ENCODE measurements at regions not wholly inside any gene's neighbourhood (a gene's known extent, or its start where the extent isn't known, plus 50 kb on each side); places are given as distances from the start of the nearest gene placed in this dataset.
A peak's percentile ranks its signal among the peaks of the same experiment; 100 is the strongest.
"Not testable (repeated sequence)": the region's sequence is repeated elsewhere in the genome, so short reads cannot be mapped to it uniquely, and the experiment has no call there.

DNA sequence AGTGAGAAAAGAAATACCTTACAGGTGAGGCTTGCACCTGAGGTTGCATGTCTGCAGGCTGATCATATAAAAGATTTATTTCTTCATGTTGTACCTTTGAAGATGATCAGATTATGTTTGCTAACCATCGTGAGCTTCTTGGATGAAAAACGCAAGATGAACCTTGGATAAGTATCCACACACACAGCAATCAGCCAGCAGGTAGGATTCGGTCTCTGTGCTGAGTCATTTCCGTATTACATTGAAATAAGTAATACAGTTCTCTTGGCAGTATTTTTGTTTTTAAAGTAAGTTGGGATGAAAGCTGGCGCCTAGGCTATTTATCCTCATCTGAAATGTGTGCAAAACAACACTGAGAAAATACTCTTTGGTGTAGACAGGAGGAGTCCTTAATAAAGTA, 109.0 kb upstream of the PRKCQ start:
- no peak for ATAC-seq
- Histone ChIP-seq H3K4me3 (no peak overlapping the region), H3K27ac (no peak overlapping the region), H3K4me1 (no peaks in the 10 kb centered on the region), H3K36me3 (no peaks in the 10 kb centered on the region), H3K9me3 (no peaks in the 10 kb centered on the region), H3K27me3 (peaks cover 0 to 6% (median 0%) of the 10 kb centered on the region in 9 donors)
- intact Hi-C loops (cut with DNase I): no loop called here
- 81 to 84% (median 83%) methylated on average over 5 of the region's 5 CpGs for whole genome bisulfite sequencing, 4 donors
- TF ChIP-seq, protein P1, sequence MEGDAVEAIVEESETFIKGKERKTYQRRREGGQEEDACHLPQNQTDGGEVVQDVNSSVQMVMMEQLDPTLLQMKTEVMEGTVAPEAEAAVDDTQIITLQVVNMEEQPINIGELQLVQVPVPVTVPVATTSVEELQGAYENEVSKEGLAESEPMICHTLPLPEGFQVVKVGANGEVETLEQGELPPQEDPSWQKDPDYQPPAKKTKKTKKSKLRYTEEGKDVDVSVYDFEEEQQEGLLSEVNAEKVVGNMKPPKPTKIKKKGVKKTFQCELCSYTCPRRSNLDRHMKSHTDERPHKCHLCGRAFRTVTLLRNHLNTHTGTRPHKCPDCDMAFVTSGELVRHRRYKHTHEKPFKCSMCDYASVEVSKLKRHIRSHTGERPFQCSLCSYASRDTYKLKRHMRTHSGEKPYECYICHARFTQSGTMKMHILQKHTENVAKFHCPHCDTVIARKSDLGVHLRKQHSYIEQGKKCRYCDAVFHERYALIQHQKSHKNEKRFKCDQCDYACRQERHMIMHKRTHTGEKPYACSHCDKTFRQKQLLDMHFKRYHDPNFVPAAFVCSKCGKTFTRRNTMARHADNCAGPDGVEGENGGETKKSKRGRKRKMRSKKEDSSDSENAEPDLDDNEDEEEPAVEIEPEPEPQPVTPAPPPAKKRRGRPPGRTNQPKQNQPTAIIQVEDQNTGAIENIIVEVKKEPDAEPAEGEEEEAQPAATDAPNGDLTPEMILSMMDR (IDR thresholded peaks at IDR 0.05): no peak
- no peak for TF ChIP-seq POLR2A (IDR thresholded peaks at IDR 0.05)
- no peak for DNase-seq

DNA sequence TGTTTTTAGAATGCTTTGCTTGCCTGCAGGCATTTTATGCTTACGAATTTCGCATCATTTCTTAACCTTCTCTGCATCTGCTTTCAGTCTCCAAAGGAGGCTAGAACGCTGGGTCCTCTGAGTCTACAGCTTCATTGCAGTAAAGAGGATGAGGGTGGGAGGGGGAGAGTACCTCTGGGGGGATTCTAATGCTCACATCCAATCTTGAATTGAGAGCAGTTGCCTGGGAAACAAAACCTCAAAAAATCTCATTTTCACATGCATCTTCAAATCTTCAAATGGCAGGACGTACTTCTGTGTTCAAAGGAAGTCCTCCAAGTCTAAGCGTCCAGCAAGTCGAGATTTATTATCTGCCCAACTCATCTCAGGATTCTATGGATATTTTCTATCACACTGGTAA, 100.7 kb upstream of the PRKCQ start:
- no peaks in the 10 kb centered on the region for H3K9me3 ChIP-seq
- intact Hi-C loops (cut with DNase I): no loop called here
- no peak overlapping the region for H3K4me3 ChIP-seq
- DNase-seq: no peak
- no peaks in the 10 kb centered on the region for H3K4me1 ChIP-seq
- peaks cover 0 to 6% (median 0%) of the 10 kb centered on the region in 9 donors for H3K27me3 ChIP-seq
- ATAC-seq: no peak
- no peak for TF ChIP-seq POLR2A (IDR thresholded peaks at IDR 0.05)
- TF ChIP-seq, protein P1 (IDR thresholded peaks at IDR 0.05): no peak
- H3K27ac ChIP-seq: no peak overlapping the region
- WGBS, 4 donors: 63 to 74% (median 72%) methylated on average over 6 of the region's 6 CpGs
- H3K36me3 ChIP-seq: no peaks in the 10 kb centered on the region

DNA sequence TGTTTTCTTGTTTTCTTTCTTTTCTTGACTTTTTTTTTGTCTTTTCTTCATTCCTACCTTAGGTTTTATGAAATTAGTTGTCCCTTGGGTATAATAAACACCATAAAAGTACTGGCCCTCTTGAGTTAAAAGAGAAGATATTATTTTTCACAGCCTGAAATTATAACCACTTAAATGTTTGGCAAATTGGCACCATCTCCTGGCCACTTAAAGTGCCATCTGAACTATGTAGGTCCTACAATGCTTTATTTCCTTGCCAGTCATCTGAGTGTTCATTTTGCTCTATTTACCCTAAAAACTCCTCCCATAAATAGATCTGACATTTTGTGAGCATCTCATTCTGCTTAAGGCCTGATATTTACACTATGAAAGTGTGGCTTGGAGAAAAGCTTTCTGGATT, 98.9 kb upstream of the PRKCQ start:
- intact Hi-C loops (cut with DNase I): loop anchor here in 8 of 10 donors (2.0 to 10.0 kb wide), 7 partner anchors 94 to 736 kb away; partner anchors contain the start of genes PRKCQ (in 4 of the 8) and SFMBT2 (in 3 of the 8)
- Histone ChIP-seq H3K9me3 (no peaks in the 10 kb centered on the region), H3K36me3 (no peaks in the 10 kb centered on the region), H3K4me1 (peaks cover 0 to 9% (median 0%) of the 10 kb centered on the region in 12 donors), H3K4me3 (no peak overlapping the region), H3K27me3 (peaks cover 0 to 6% (median 0%) of the 10 kb centered on the region in 9 donors), H3K27ac (no peak overlapping the region)
- DNase-seq (no peak), ATAC-seq (no peak)
- TF ChIP-seq POLR2A (IDR thresholded peaks at IDR 0.05): no peak
- TF ChIP-seq, protein P1 (IDR thresholded peaks at IDR 0.05): no peak

DNA sequence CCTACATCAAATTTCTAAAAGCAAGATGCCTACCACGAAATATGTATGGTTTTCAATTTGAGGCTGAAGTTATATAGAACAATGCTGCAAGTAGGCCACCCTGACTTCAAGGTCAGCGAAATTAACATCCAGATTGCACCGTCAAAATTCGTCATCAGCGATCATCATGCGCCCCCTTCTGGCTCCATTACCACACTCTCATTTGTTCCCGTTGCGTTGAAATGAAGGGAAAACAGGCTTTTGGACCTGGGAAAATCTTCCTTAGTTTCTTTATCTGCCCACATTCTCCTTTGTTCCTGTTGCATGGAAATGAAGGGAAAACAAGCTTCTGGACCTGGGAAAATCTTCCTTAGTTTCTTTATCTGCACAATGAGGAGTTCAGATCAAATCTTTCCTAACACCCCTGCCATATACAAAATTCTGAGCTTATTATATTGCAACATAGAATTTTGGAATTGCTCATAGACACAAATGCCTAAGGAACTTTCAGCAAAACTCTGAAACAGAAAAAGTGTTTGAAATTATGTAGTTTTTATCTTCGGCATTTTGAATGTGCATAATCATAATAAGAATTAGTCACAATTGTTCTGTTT, 98.2 kb upstream of the PRKCQ start:
- TF ChIP-seq POLR2A (IDR thresholded peaks at IDR 0.05): no peak
- TF ChIP-seq, protein P1 (IDR thresholded peaks at IDR 0.05): peak; percentile 38 to 78 (median 67)
- no peak for ATAC-seq
- Histone ChIP-seq H3K4me1 (peaks cover 0 to 10% (median 0%) of the 10 kb centered on the region in 12 donors), H3K36me3 (no peaks in the 10 kb centered on the region), H3K4me3 (no peak overlapping the region), H3K27me3 (peaks cover 0 to 6% (median 0%) of the 10 kb centered on the region in 9 donors), H3K9me3 (no peaks in the 10 kb centered on the region), H3K27ac (no peak overlapping the region)
- WGBS, 4 donors: 14 to 19% (median 16%) methylated on average over 9 of the region's 9 CpGs
- peak in 3 of 5 donors; percentile 30 to 49 (median 31) for DNase-seq
- intact Hi-C loops (cut with DNase I): loop anchor here in 8 of 10 donors (2.0 to 10.0 kb wide), 7 partner anchors 94 to 736 kb away; partner anchors contain the start of genes PRKCQ (in 4 of the 8) and SFMBT2 (in 3 of the 8)

DNA sequence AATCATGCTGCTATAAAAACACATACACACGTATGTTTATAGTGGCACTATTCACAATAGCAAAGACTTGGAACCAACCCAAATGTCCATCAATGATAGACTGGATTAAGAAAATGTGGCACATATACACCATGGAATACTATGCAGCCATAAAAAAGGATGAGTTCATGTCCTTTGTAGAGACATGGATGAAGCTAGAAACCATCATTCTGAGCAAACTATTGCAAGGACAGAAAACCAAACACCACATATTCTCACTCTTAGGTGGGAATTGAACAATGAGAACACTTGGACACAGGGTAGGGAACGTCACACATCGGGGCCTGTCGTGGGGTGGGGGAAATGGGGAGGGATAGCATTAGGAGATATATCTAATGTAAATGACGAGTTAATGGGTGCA, 97.1 kb upstream of the PRKCQ start:
- not testable (repeated sequence) for H3K4me3 ChIP-seq, H3K36me3 ChIP-seq, H3K27me3 ChIP-seq, H3K9me3 ChIP-seq, ATAC-seq, DNase-seq, H3K27ac ChIP-seq
- peaks cover 0 to 10% (median 0%) of the 10 kb centered on the region in 12 donors for H3K4me1 ChIP-seq
- intact Hi-C loops (cut with DNase I): loop anchor here in 7 of 10 donors (5.0 to 10.0 kb wide), 6 partner anchors 92 to 738 kb away; partner anchors contain the start of genes PRKCQ (in 3 of the 7) and SFMBT2 (in 3 of the 7)
- 93 to 97% (median 96%) methylated on average over 5 of the region's 5 CpGs for WGBS, 4 donors
